ENCODE measurements at regions not wholly inside any gene's neighbourhood (a gene's known extent, or its start where the extent isn't known, plus 50 kb on each side); places are given as distances from the start of the nearest gene placed in this dataset.

DNA sequence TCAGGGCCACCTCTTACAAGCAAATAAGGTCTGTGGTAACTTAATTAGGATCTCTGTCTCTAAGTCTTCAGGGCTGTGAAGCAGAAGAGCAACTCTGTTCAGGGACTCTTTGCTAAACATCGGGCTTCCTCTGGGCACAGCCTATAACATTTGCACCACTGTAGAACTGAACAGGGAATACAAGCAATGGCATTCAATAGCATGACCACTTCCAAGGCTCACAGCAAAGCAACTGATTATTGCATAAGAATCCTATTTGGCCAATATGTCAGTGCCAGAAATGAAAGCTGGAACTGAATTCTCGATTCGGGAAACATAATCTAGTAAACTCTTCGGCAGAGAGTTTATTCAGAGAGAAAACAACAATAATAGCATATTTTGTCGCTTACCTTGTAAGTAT is 92.2 kb upstream of the AMZ2 start:
- TF ChIP-seq, protein P1, sequence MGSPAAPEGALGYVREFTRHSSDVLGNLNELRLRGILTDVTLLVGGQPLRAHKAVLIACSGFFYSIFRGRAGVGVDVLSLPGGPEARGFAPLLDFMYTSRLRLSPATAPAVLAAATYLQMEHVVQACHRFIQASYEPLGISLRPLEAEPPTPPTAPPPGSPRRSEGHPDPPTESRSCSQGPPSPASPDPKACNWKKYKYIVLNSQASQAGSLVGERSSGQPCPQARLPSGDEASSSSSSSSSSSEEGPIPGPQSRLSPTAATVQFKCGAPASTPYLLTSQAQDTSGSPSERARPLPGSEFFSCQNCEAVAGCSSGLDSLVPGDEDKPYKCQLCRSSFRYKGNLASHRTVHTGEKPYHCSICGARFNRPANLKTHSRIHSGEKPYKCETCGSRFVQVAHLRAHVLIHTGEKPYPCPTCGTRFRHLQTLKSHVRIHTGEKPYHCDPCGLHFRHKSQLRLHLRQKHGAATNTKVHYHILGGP (tag by site-specific recombination; IDR thresholded peaks at IDR 0.05), result no peak
- no peak for TF ChIP-seq ZNF837 (tag by site-specific recombination; IDR thresholded peaks at IDR 0.05)
- TF ChIP-seq ZNF16 (tag by site-specific recombination; IDR thresholded peaks at IDR 0.05; ENCODE audit: low read depth), result no peak
- TF ChIP-seq, protein P2, sequence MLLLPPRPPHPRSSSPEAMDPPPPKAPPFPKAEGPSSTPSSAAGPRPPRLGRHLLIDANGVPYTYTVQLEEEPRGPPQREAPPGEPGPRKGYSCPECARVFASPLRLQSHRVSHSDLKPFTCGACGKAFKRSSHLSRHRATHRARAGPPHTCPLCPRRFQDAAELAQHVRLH (tag by site-specific recombination; IDR thresholded peaks at IDR 0.05), result no peak
- no peak for TF ChIP-seq ZNF335 (tag by site-specific recombination; conservative IDR thresholded peaks at IDR 0.05)
- TF ChIP-seq ZFP41 (tag by site-specific recombination; IDR thresholded peaks at IDR 0.05; ENCODE audit: borderline replicate concordance), result no peak
- TF ChIP-seq ZNF785 (tag by site-specific recombination; IDR thresholded peaks at IDR 0.05), result no peak
- TF ChIP-seq OVOL3 (tag by site-specific recombination; IDR thresholded peaks at IDR 0.05), result no peak
- TF ChIP-seq ZNF248 (tag by site-specific recombination; IDR thresholded peaks at IDR 0.05), result no peak
- no peak for TF ChIP-seq ZNF768 (tag by site-specific recombination; IDR thresholded peaks at IDR 0.05)
- no peak for TF ChIP-seq ZNF677 (tag by site-specific recombination; IDR thresholded peaks at IDR 0.05)
- TF ChIP-seq ZNF2 (tag by site-specific recombination; IDR thresholded peaks at IDR 0.05), result no peak
- no peak for TF ChIP-seq HOXA7 (CRISPR knock-in tag; IDR thresholded peaks at IDR 0.05; ENCODE audit: borderline replicate concordance)
- TF ChIP-seq, protein P3, sequence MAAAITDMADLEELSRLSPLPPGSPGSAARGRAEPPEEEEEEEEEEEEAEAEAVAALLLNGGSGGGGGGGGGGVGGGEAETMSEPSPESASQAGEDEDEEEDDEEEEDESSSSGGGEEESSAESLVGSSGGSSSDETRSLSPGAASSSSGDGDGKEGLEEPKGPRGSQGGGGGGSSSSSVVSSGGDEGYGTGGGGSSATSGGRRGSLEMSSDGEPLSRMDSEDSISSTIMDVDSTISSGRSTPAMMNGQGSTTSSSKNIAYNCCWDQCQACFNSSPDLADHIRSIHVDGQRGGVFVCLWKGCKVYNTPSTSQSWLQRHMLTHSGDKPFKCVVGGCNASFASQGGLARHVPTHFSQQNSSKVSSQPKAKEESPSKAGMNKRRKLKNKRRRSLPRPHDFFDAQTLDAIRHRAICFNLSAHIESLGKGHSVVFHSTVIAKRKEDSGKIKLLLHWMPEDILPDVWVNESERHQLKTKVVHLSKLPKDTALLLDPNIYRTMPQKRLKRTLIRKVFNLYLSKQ (tag by site-specific recombination; IDR thresholded peaks at IDR 0.05; ENCODE audit: borderline replicate concordance), result no peak
- TF ChIP-seq, protein P4, sequence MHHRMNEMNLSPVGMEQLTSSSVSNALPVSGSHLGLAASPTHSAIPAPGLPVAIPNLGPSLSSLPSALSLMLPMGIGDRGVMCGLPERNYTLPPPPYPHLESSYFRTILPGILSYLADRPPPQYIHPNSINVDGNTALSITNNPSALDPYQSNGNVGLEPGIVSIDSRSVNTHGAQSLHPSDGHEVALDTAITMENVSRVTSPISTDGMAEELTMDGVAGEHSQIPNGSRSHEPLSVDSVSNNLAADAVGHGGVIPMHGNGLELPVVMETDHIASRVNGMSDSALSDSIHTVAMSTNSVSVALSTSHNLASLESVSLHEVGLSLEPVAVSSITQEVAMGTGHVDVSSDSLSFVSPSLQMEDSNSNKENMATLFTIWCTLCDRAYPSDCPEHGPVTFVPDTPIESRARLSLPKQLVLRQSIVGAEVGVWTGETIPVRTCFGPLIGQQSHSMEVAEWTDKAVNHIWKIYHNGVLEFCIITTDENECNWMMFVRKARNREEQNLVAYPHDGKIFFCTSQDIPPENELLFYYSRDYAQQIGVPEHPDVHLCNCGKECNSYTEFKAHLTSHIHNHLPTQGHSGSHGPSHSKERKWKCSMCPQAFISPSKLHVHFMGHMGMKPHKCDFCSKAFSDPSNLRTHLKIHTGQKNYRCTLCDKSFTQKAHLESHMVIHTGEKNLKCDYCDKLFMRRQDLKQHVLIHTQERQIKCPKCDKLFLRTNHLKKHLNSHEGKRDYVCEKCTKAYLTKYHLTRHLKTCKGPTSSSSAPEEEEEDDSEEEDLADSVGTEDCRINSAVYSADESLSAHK (tag by site-specific recombination; IDR thresholded peaks at IDR 0.05), result no peak
- TF ChIP-seq ZNF416 (tag by site-specific recombination; IDR thresholded peaks at IDR 0.05), result no peak
- H3K4me1 ChIP-seq (ENCODE audit: control insufficient read depth, insufficient read depth, low read length), result no peaks in the 10 kb centered on the region
- H3K36me3 ChIP-seq (ENCODE audit: control insufficient read depth in 2 of 2, insufficient read depth in 1 of 2, low read length in 2 of 2), result no peaks in the 10 kb centered on the region
- ChIA-PET POLR2A (no interaction called here), CTCF (interaction anchor here (1.2 kb wide), 2 partner anchors 11 to 18 kb away, joined by 3 read pairs; no protein-coding TSS in a partner anchor)
- no peaks in the 10 kb centered on the region for H3K9me3 ChIP-seq (ENCODE audit: control insufficient read depth, insufficient read depth, low read depth, low read length)
- no peak overlapping the region for H3K27ac ChIP-seq (ENCODE audit: extremely low read depth, low read depth, low read length)
- no peak overlapping the region for H3K4me3 ChIP-seq (ENCODE audit: low read depth, low read length)

DNA sequence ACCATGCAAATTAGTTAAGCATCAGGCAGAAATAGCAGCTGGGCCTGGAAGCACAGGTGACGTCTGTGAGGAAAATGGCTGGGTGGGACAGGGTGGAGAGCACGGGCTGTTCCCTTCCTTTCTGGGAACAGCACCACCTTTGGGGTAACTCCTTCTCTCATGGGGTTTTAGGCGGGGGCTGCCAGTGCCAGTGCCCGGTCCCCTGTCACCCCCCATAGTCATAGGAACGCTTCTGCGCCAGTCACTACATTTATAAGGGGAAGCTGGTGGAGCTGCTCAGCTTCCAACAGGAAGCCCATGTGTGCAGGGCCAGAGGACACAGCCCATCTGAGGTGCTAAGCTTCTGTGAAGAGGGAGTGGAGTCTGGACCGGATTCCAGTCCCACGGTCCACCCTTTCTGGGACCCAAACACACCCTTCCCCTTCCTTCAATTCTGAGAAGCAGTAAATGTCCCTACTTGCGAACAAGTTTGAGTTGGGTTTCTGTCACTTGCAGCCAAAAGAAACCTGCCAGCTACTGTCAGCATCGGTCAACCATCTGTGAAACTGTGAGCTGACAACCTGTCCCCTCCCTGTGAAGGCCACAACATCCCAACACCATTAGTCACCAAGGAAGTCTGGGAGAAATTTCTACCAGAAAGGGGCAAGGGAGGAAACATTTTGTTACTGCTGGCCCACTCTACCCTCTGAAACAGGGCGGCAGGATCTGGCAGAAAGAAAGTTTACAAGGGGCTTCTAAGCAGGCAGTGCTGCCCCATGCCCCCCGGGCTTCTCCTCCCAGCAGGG is 86.0 kb upstream of the AMZ2 start:
- POLR2A ChIA-PET, result no interaction called here
- H3K27ac ChIP-seq (ENCODE audit: extremely low read depth, low read depth, low read length), result no peak overlapping the region
- no peak overlapping the region for H3K4me3 ChIP-seq (ENCODE audit: low read depth, low read length)
- no peaks in the 10 kb centered on the region for H3K9me3 ChIP-seq (ENCODE audit: control insufficient read depth, insufficient read depth, low read depth, low read length)
- H3K36me3 ChIP-seq (ENCODE audit: control insufficient read depth in 2 of 2, insufficient read depth in 1 of 2, low read length in 2 of 2), result no peaks in the 10 kb centered on the region
- no peaks in the 10 kb centered on the region for H3K4me1 ChIP-seq (ENCODE audit: control insufficient read depth, insufficient read depth, low read length)
- CTCF ChIA-PET, result interaction anchor here (0.6 to 2.1 kb wide), 4 partner anchors 10 to 301 kb away, joined by 3 to 12 read pairs (median 3); no protein-coding TSS in a partner anchor
- TF ChIP-seq ZBTB17 (tag by site-specific recombination; IDR thresholded peaks at IDR 0.05) (no peak), ZNF416 (tag by site-specific recombination; IDR thresholded peaks at IDR 0.05) (no peak), ZSCAN23 (tag by site-specific recombination; IDR thresholded peaks at IDR 0.05) (no peak), KLF7 (tag by site-specific recombination; IDR thresholded peaks at IDR 0.05; ENCODE audit: borderline replicate concordance) (no peak), ZNF558 (tag by site-specific recombination; IDR thresholded peaks at IDR 0.05) (no peak), ZNF394 (tag by site-specific recombination; IDR thresholded peaks at IDR 0.05; ENCODE audit: borderline replicate concordance) (no peak), ZNF146 (tag by site-specific recombination; IDR thresholded peaks at IDR 0.05) (no peak)
- TF ChIP-seq, protein P5, sequence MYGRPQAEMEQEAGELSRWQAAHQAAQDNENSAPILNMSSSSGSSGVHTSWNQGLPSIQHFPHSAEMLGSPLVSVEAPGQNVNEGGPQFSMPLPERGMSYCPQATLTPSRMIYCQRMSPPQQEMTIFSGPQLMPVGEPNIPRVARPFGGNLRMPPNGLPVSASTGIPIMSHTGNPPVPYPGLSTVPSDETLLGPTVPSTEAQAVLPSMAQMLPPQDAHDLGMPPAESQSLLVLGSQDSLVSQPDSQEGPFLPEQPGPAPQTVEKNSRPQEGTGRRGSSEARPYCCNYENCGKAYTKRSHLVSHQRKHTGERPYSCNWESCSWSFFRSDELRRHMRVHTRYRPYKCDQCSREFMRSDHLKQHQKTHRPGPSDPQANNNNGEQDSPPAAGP (tag by site-specific recombination; IDR thresholded peaks at IDR 0.05), result no peak
- TF ChIP-seq, protein P6, sequence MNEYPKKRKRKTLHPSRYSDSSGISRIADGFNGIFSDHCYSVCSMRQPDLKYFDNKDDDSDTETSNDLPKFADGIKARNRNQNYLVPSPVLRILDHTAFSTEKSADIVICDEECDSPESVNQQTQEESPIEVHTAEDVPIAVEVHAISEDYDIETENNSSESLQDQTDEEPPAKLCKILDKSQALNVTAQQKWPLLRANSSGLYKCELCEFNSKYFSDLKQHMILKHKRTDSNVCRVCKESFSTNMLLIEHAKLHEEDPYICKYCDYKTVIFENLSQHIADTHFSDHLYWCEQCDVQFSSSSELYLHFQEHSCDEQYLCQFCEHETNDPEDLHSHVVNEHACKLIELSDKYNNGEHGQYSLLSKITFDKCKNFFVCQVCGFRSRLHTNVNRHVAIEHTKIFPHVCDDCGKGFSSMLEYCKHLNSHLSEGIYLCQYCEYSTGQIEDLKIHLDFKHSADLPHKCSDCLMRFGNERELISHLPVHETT (tag by site-specific recombination; IDR thresholded peaks at IDR 0.05), result no peak
- TF ChIP-seq, protein P7, sequence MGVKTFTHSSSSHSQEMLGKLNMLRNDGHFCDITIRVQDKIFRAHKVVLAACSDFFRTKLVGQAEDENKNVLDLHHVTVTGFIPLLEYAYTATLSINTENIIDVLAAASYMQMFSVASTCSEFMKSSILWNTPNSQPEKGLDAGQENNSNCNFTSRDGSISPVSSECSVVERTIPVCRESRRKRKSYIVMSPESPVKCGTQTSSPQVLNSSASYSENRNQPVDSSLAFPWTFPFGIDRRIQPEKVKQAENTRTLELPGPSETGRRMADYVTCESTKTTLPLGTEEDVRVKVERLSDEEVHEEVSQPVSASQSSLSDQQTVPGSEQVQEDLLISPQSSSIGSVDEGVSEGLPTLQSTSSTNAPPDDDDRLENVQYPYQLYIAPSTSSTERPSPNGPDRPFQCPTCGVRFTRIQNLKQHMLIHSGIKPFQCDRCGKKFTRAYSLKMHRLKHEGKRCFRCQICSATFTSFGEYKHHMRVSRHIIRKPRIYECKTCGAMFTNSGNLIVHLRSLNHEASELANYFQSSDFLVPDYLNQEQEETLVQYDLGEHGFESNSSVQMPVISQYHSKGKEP (tag by site-specific recombination; IDR thresholded peaks at IDR 0.05), result no peak
